Heart right ventricle (tissue), 16 donors: ENCODE measurements at regions not wholly inside any gene's neighbourhood (a gene's known extent, or its start where the extent isn't known, plus 50 kb on each side); places are given as distances from the start of the nearest gene placed in this dataset.

Experiments
- ATAC-seq, 8 donors: fragments of 200-7000 bp; cut with Tn5 transposase; one replicate each; pipeline ENCODE4 v1.9.1; 2020; ENCODE audit warnings: mild to moderate bottlenecking in 8 of 8, moderate library complexity in 8 of 8, moderate number of reproducible peaks in 1 of 8
- DNase-seq, 2 donors: peaks; one replicate each; pipeline ENCODE4 v3.0.0-alpha.2; 2020
- H3K27ac ChIP-seq, 10 donors: fragments of 200-600 bp; sonication (generic) in 2 of 10; one replicate each; pipeline versions ENCODE4 v1.5.0 to v1.8.0; 2020 to 2022; ENCODE audit warnings: mild to moderate bottlenecking in 3 of 10
- H3K27me3 ChIP-seq, 7 donors: fragments of 200-600 bp; one replicate each; pipeline ENCODE4 v1.8.0; 2021 to 2022; ENCODE audit warnings: mild to moderate bottlenecking in 2 of 7
- H3K36me3 ChIP-seq, 9 donors: fragments of 200-600 bp; sonication (generic) in 1 of 9; one replicate each; pipeline versions ENCODE4 v1.5.0 to v1.8.0; 2020 to 2022; ENCODE audit warnings: mild to moderate bottlenecking in 2 of 9
- H3K4me1 ChIP-seq, 9 donors: fragments of 200-600 bp; sonication (generic) in 1 of 9; one replicate each; pipeline versions ENCODE4 v1.5.0 to v1.8.0; 2020 to 2022; ENCODE audit warnings: mild to moderate bottlenecking in 4 of 9
- H3K4me3 ChIP-seq, 10 donors: fragments of 200-600 bp; sonication (generic) in 2 of 10; one replicate each; pipeline versions ENCODE4 v1.5.0 to v1.8.0; 2020 to 2022; ENCODE audit warnings: mild to moderate bottlenecking in 7 of 10, moderate library complexity in 2 of 10
- H3K9me3 ChIP-seq, 11 donors: fragments of 200-600 bp in 10 of 11; sonication (generic) in 2 of 11; one replicate each; pipeline versions ENCODE4 v1.5.0 to v1.8.0; 2013 to 2022; ENCODE audit warnings: mild to moderate bottlenecking in 2 of 11, control low read depth in 1 of 11, moderate library complexity in 1 of 11
- WGBS, 2 donors: extraction: QIAGEN DNeasy Blood & Tissue Kit; methylation state at CpG; one replicate each; pipeline ENCODE4 v1.1.7; 2013; ENCODE audit warnings: inconsistent platforms in 1 of 2; 5-methylcytosine and 5-hydroxymethylcytosine counted together
- intact Hi-C, 10 donors: fragments of 100-400 bp; cut with DNase I; formaldehyde crosslinking; loops; one replicate each; pipeline versions ENCODE4 v1.11.1 to v1.14.2; 2022
- TF ChIP-seq, protein P1 (sequence below), 9 donors: fragments of 200-600 bp; sonication (generic) in 2 of 9; IDR thresholded peaks; one replicate each; pipeline versions ENCODE4 v1.5.0 to v1.8.0; 2021 to 2022; ENCODE audit warnings: antibody characterized with exemption in 9 of 9, mild to moderate bottlenecking in 5 of 9, moderate library complexity in 1 of 9
- donor health status: Arrhythmogenic right ventricular cardiomyopathy.
- donor health status: ischemic (EF 13 %, LVEDD 7.1; RV severe dilation, severe dysfunction).
- donor health status: healthy with polysubstance abuse.
- donor health status: DM: no; HTN: yes; CAD: no.
- donor health status: DM: no; HTN: no; CAD: no.
- donor health status: ischemic (EF 25% LVEDD 6.9; RV normal size, moderate dysfunction).
- donor health status: ischemic (EF 25% LVEDD 5.7; RV mildly dilated, moderate dysfunction).
- donor health status: healthy.
- donor health status: DM: yes; HTN: yes; CAD: no.
- donor health status: Ischemic cardiomyopathy.
- donor health status: ischemic (EF 35%, LVEDD 5.7; RV mildly dilated, moderate dysfunction).
- donor health status: nonischemic (EF 11% LVEDD 7.7; RV severe dilation, severe dysfunction).
- donor health status: DM: yes; HTN: yes; CAD: no.
- donor health status: PGD.
- donor health status: ischemic (EF 29% LVEDD 5.4; RV normal size, mild dysfunction).
- donor health status: nonischemic (EF 23%, LVEDD 6.1; RV moderate dilation, normal function).

DNA sequence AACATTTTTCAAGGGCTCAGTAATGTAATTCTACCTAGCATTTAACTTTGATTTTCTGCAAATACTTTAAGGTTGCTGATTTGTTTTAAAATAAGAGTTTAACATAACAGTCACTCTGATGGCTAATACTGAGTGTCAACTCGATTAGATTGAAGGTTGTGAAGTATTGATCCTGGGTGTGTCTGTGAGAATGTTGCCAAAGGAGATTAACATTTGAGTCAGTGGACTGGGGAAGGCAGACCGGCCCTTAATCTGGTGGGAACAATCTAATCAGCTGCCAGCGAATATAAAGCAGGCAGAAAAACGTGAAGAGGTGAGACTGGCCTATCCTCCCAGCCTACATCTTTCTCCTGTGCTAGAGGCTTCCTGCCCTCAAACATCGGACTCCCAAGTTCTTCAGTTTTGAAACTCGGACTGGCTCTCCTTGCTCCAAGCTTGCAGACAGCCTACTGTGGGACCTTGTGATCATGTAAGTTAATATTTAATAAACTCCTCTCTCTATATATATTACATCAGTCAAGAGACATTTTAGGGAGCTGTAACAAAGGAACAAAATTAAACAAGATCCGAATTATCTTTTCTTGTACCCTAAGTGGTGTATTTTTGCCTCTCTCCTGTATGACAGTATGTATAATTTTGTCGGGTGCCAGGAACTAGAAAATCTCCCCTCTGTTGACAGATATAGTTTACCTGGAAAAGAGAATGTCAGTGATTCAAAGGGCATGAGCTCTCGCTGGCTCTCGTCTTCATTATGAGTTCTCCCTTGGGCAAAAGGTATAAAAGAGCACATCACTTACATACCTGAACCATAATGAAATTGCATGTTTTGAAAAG is 576.1 kb downstream of the LRRC70 start:
- Histone ChIP-seq H3K9me3 (no peaks in the 10 kb centered on the region), H3K36me3 (no peaks in the 10 kb centered on the region), H3K27me3 (no peaks in the 10 kb centered on the region), H3K4me1 (no peaks in the 10 kb centered on the region), H3K27ac (no peak overlapping the region), H3K4me3 (no peak overlapping the region)
- intact Hi-C loops = no loop called here
- DNase-seq (no peak), ATAC-seq (no peak)
- TF ChIP-seq, protein P1, sequence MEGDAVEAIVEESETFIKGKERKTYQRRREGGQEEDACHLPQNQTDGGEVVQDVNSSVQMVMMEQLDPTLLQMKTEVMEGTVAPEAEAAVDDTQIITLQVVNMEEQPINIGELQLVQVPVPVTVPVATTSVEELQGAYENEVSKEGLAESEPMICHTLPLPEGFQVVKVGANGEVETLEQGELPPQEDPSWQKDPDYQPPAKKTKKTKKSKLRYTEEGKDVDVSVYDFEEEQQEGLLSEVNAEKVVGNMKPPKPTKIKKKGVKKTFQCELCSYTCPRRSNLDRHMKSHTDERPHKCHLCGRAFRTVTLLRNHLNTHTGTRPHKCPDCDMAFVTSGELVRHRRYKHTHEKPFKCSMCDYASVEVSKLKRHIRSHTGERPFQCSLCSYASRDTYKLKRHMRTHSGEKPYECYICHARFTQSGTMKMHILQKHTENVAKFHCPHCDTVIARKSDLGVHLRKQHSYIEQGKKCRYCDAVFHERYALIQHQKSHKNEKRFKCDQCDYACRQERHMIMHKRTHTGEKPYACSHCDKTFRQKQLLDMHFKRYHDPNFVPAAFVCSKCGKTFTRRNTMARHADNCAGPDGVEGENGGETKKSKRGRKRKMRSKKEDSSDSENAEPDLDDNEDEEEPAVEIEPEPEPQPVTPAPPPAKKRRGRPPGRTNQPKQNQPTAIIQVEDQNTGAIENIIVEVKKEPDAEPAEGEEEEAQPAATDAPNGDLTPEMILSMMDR (IDR thresholded peaks at IDR 0.05) = no peak
- WGBS, 2 donors = 76 to 80% methylated on average over 10 of the region's 10 CpGs

DNA sequence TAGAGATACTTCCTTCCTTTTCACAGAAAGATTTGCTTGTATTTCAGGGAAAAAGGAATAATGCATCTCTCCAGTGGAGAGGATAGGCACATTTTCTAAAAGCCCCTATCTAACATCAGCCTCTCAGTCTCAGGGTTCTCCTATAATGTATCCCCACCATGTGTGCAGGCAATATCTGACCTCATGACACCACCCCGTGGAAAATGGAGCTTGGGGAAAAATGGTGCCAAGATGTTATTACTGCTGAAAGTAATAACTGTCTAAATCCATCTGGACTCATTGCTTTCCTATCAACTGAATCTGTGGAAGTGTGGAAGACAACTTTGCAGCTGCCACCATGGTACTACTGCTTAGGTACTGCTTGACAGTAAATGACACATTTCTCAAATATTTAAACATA is 574.3 kb downstream of the LRRC70 start:
- Histone ChIP-seq H3K27ac (no peak overlapping the region), H3K4me1 (no peaks in the 10 kb centered on the region), H3K9me3 (no peaks in the 10 kb centered on the region), H3K27me3 (no peaks in the 10 kb centered on the region), H3K36me3 (no peaks in the 10 kb centered on the region), H3K4me3 (no peak overlapping the region)
- intact Hi-C loops = no loop called here
- TF ChIP-seq, protein P1 (IDR thresholded peaks at IDR 0.05) = no peak
- ATAC-seq = no peak
- no peak for DNase-seq
- WGBS, 2 donors = 57 to 74% methylated on average over 1 of the region's 1 CpG

DNA sequence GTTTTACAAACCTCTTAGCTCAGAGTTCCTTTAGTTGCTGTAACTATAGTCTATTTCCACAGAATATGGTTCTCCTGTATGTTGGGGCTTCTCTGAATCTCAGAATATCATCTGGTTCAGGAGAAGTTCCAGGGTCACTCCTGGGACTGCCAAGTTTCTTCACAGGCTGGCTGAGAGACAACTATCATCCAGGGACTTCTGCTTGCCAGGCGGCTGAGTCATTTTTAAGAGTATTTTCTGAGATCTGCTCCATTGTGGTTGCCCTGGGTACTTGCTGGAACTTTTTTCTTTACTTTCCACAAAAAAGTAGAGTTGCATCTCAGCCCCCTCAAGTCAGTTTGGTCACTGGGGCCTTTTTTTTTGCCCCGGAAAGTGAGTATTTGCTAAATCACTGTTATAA is 566.5 kb downstream of the LRRC70 start:
- DNase-seq (peak in 1 of 2 donors; percentile 8), ATAC-seq (peak in 1 of 8 donors; percentile 52)
- no peaks in the 10 kb centered on the region for H3K27me3 ChIP-seq
- no peaks in the 10 kb centered on the region for H3K4me1 ChIP-seq
- H3K9me3 ChIP-seq = no peaks in the 10 kb centered on the region
- no peak overlapping the region for H3K4me3 ChIP-seq
- no peak overlapping the region for H3K27ac ChIP-seq
- intact Hi-C loops = no loop called here
- WGBS, 2 donors = 67 to 74% methylated on average over 2 of the region's 2 CpGs
- TF ChIP-seq, protein P1 (IDR thresholded peaks at IDR 0.05) = no peak
- no peaks in the 10 kb centered on the region for H3K36me3 ChIP-seq

DNA sequence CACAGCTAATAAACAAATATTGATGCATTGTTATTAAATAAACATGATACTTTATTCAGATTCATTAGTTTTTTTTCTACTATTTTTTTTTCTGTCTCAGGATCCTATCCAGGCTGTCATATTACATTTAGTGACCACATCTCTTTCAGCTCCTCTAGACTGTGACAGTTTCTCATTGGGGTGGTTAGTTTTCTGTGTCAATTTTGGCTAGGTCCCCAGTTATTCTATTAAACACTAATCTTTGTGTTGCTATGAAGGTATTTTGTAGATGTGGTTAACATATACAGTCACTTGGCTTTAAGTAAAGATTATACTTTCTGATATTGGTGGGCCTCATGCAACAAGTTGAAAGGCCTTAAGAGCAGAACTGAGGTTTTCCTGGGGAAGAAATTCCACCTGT is 563.0 kb downstream of the LRRC70 start:
- TF ChIP-seq, protein P1 (IDR thresholded peaks at IDR 0.05) = no peak
- Histone ChIP-seq H3K36me3 (no peaks in the 10 kb centered on the region), H3K4me3 (no peak overlapping the region), H3K27ac (no peak overlapping the region), H3K4me1 (no peaks in the 10 kb centered on the region), H3K9me3 (no peaks in the 10 kb centered on the region), H3K27me3 (no peaks in the 10 kb centered on the region)
- intact Hi-C loops = no loop called here
- DNase-seq (no peak), ATAC-seq (no peak)
